ENCODE measurements at regions not wholly inside any gene's neighbourhood (a gene's known extent, or its start where the extent isn't known, plus 50 kb on each side); places are given as distances from the start of the nearest gene placed in this dataset.

GRCh38 chr2:153626676-153627075 is 148.1 kb upstream of the RPRM start:
- TF ChIP-seq BRCA1 (IDR thresholded peaks at IDR 0.05; ENCODE audit: low read depth, low read length) (no peak), SIN3A (conservative IDR thresholded peaks at IDR 0.05 in 1 of 2, IDR thresholded peaks at IDR 0.05 in 1 of 2; ENCODE audit: low read depth in 1 of 2, low read length in 2 of 2) (no peak), MAFK (IDR thresholded peaks at IDR 0.05; ENCODE audit: low read depth, low read length) (no peak)
